Erythroblast (primary cell): ENCODE measurements at regions not wholly inside any gene's neighbourhood (a gene's known extent, or its start where the extent isn't known, plus 50 kb on each side); places are given as distances from the start of the nearest gene placed in this dataset.
A peak's percentile ranks its signal among the peaks of the same experiment; 100 is the strongest.

ENCODE experiments used
- DNase-seq, 2 experiments: peaks; one replicate each; lab custom pipeline; 2025; lab: John Stamatoyannopoulos, UW
- GATA1 ChIP-seq: IDR thresholded peaks from 2 replicates; pipeline ENCODE4 v1.6.1; 2011; ENCODE audit warnings: low read depth, mild to moderate bottlenecking, control low read depth, low read length, moderate library complexity
- POLR2A ChIP-seq: IDR thresholded peaks from 2 replicates; pipeline ENCODE4 v1.6.1; 2011; ENCODE audit warnings: mild to moderate bottlenecking, low read length

DNA sequence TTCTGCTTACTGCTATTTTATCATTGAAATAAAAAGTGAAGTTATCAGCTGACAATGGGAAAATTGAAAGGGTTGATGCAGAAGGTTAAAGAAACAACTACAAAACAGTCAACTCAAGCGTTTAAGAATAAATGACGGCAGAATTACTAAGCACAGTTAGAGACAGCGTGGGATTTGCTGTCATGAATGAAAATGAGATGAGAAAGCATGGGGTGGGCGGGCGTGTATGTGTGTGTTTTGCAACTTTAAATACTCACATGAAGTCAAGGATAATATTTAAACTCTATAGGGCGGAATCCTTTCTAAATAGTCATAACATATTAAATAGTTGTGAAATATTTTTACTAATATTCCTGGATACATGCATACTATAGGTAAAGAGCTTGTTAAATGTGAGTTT lies 450.8 kb downstream of the ETV1 start:
- no peak for DNase-seq
- no peak for TF ChIP-seq POLR2A
- no peak for TF ChIP-seq GATA1

DNA sequence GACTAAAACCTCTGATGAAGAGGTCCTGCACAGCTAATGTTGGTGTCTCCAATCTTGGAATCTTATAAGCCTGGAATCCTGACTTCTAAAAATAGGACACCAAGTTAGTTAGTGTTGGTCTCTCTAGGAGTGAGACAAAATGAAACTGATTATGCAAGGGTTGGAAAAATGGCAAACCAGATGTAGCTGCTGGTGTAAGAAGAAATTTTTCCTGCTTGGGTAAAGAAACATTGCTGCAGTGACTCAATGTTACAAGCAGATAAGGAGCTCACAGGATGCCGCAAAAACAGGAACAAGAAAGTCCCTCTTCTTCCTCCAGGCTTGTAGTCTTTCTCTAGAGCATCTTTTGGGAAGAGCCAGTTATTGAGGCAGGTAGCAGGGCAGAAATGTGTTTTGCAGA lies 449.0 kb downstream of the ETV1 start:
- TF ChIP-seq POLR2A (no peak), GATA1 (no peak)
- DNase-seq, result no peak

DNA sequence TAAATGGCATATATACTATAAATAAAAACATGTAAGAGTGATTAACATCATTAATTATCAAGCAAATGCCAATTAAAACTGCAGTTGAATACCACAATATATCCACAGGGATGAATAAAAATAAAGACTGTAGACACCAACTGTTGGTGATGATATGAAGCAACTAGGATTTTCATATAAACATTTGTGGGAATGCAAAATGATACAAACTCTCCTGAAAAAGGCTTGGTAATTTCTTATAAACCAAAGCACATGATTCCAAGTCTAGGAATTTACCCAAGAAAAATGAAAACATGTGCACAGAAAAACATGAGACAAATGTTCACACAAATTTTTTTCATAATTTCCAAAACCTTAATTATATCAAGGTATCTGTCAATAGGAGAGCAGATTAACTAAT lies 448.1 kb downstream of the ETV1 start:
- DNase-seq, result no peak
- TF ChIP-seq POLR2A (no peak), GATA1 (no peak)

DNA sequence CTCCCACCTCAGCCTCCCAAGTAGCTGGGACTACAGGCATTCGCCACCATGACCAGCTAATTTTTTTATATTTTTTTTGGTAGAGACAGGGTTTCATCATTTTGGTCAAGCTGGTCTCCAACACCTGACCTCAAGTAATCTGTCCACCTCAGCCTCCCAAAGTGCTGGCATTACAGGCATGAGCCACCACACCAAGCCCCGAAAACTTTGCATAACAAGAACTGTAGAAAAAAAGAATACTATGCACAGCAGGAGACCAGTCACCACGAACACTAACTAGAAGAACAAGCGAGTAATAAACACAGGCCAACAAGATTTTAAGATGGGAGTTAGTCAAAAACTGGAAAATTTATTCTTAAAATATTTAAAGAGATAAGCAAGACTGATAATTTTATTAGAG lies 447.0 kb downstream of the ETV1 start:
- no peak for TF ChIP-seq GATA1
- DNase-seq, result no peak

DNA sequence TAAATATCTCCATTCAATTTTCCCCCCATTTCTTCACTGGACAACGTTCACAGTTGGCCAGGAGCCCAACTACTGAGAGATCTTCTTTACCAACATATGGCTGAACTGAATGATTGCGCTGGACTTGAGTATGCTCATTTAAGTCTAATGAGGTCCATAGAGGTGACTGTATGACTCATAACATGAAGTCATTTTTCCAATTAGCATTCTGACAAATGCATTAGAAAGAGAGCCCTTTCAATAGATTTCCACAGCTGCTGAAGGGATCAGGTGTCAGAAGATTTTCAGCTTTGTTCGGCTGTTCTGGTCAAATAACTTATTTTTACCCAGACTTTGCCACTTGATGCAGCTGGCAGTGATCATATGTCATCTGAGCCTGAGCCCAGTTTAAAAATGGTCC lies 438.0 kb downstream of the ETV1 start:
- TF ChIP-seq GATA1 (no peak), POLR2A (no peak)
- DNase-seq, result no peak

DNA sequence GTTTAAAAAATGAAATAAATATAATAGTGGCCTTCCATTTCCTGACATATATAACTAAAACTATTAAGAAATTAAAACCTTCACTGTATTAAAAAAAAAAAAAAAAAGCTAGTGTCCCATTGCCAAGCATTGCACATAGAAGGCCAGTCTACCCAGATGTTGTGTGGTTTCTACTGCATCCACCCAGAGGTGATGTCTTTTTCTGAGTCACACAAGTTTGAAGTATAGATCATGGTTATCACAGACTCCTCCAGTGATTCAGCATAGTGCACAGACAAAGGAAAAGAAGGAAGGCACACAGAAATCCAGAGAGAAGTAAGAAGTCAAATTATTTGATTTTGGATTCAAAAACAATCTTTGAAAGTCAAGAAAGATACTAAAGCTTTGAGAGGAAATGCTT lies 429.0 kb downstream of the ETV1 start:
- no peak for DNase-seq
- no peak for TF ChIP-seq GATA1

DNA sequence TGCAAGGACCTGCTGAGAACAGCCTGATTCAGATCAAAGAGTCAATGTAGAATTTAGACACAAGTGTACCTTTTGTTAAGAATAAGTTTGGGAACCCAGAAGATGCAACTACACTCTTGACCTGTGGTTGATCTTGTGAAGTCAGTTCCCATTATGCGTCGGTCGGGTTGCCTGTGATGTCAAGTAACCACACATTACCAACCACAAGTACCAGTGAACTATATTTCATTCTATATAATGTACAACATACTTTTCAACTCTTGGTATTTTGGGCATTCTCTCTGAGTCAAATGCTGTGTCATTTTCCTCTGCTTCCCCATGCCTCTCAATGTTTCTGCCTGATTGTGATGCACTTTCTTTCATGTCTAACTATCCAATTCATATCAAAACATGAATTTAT lies 426.2 kb downstream of the ETV1 start:
- peak in 1 of 2 experiments; percentile 1 for DNase-seq
- no peak for TF ChIP-seq POLR2A
- TF ChIP-seq GATA1, result no peak

DNA sequence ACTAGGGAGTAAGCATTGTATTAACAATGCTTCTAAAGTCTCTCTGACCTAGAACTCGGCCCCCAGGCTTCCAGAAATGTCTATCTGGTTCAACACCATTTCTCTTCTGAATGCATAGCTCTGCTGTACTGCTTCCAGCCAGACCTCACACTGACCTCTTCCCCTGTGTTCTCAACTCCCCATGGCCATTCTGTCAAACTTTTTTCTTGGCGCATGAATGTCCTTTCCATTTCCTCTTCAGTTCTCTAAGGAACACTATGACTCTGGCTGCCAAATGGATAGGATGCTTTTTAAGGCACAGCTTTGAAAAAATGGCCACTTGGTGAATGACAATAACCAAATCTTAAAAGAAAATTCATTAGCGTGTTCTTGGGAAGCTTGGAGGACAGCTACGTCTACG lies 425.8 kb downstream of the ETV1 start:
- TF ChIP-seq GATA1 (no peak), POLR2A (no peak)
- no peak for DNase-seq

DNA sequence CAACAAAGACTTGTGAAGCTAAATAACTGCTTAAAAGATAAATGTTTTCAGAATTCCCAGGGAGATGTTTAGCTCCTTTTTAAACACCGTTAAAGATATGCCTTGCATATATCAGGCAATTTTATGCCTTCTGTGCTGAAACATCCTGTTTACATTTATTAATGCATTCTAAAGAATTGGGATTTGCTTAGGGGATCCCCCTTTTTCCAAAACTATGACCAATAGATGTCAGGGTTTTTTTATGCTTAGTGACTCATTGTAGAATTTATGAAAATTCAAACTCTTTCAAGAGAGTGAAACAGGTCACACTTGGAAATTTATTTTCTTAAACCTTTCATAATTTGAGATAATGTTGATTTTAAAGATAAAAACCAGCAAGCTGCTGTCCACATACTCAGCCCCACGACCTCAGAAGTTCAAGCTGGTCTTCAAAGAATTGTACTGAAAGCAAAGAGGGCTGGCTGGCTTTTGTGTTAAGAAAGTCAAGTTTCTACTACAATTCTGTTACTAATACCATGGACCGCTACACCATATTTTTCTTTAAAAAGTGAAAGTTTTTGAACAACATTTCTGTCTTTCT lies 411.8 kb downstream of the ETV1 start:
- TF ChIP-seq POLR2A (no peak), GATA1 (no peak)
- DNase-seq, result no peak

DNA sequence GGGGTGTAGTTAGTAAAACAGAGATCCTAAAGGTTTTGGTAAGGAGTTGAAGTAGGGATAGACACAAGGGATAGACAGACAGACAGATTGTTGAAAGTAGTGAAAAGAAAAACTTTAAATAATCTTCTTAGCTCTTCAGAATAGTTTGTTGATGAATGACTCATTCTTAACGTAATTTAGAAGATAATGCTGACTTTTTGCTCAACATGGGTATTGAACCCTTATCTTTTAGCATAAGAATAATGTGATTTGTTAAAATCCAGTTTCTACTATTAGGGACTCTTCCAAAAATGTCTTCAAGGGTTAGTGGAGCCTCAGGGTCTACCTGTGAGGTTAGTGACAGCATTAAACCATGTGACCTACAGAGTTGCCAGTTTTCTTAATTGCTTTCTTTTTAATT lies 411.2 kb downstream of the ETV1 start:
- TF ChIP-seq GATA1 (no peak), POLR2A (no peak)
- no peak for DNase-seq

DNA sequence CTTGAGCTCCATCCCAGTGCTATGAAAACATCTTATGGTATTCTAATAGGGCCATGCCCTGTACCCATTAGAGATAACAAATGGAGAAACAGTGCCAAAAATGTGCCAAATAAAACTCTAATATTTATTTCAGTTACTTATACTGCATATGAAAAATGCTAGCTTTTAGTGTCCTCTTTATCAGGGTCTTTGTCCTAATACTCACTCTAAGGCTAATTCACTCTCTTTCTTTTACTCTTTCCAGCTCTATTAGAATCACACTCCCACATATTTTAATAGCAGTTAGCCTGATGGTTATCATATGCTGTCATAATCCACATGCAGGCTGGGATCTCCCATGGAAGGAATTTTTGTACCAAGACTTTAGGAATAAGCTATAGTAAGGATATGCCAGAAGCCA lies 408.4 kb downstream of the ETV1 start:
- no peak for DNase-seq
- no peak for TF ChIP-seq POLR2A
- no peak for TF ChIP-seq GATA1

DNA sequence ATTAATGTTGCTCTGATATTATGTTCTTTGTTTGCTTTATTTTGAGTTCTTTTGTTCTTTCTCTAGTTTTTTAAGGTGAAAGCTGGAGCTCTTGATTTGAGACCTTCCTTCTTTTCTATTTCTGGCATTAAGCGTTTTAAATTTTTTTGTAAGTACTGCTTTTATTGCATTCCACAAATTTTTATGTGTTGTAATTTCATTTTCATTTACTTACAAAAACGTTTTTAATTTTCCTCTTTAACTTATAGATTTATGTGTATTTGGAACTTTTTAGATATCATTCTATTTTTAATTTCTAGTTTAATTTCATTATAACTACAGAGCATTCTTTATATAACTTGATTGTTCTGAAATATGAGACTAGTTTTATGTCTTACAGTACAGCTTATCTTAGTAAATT lies 395.6 kb downstream of the ETV1 start:
- DNase-seq, result no peak
- no peak for TF ChIP-seq POLR2A
- TF ChIP-seq GATA1, result no peak

DNA sequence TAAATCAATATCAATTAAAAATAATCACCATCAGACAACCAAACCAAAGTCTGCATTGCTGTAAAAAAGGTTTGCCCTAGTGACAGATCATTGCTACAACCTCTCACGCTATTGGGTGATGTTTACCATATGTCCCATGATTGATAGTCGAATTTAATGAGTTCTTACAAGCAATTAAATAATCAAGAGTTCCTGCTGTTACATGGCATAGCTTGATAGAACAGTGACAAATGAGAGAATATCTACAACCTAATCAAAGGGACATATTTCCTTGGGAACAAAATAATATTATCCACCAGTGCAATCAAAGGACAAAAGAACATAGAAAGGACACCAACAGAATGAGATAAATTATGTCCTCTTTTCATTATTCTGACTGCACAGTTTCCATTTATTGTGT lies 387.4 kb downstream of the ETV1 start:
- no peak for TF ChIP-seq POLR2A
- TF ChIP-seq GATA1, result no peak
- DNase-seq, result no peak

DNA sequence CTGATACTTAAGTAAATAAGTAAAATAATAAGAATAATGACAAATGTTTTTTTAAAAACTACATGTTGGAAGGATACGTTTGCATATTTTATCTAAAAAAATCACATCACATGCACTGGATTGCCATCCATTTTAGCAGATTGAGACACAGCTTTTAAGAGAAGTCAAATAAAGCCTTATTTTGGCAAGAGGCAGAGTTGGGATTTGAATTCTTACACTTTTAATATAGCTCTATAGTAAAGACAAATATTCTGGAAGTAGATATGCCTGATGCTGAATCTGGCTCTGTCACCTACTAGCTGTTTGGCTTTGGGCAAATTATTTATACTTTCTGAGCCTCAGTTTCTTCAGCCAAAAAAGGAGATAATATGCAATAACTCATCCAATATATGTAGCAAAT lies 386.4 kb downstream of the ETV1 start:
- DNase-seq, result no peak
- TF ChIP-seq GATA1 (no peak), POLR2A (no peak)

DNA sequence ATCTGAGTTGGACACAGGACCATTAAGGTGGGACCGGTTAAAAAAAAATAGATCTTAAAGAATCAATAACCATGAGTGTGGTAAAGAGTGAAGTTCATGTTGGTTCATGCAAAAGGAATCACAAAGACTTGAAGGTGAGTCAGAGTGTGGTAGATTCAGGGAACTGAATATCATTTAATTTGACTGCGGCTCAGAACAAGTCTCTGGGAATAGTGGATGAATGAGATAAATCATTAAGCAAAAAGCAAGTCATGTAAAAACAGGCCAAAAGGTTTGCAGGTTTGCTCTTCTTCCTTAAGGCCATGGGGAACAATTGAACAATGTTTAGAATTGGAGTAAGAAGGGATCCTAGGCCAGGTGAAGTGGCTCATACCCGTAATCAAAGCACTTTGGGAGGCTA lies 385.8 kb downstream of the ETV1 start:
- TF ChIP-seq GATA1 (no peak), POLR2A (no peak)
- DNase-seq, result no peak
